Hepatocyte (in vitro differentiated cells): ENCODE measurements at regions not wholly inside any gene's neighbourhood (a gene's known extent, or its start where the extent isn't known, plus 50 kb on each side); places are given as distances from the start of the nearest gene placed in this dataset.
"Not testable (repeated sequence)": the region's sequence is repeated elsewhere in the genome, so short reads cannot be mapped to it uniquely, and the experiment has no call there.

Source experiments
- DNase-seq: peaks from one replicate; pipeline ENCODE4 v3.0.0-alpha.2; 2016; ENCODE audit warnings: low spot score
- H2AFZ ChIP-seq: fragments of 200-600 bp; sonication (generic); 2 replicates; pipeline ENCODE4 v1.6.0; 2016; ENCODE audit warnings: antibody characterized with exemption, mild to moderate bottlenecking
- H3K27ac ChIP-seq: fragments of 200-600 bp; sonication (generic); 2 replicates; pipeline ENCODE4 v1.5.1; 2016; ENCODE audit warnings: mild to moderate bottlenecking
- H3K27me3 ChIP-seq: fragments of 200-600 bp; sonication (generic); 2 replicates; pipeline ENCODE4 v1.6.1; 2016
- H3K36me3 ChIP-seq: fragments of 200-600 bp; sonication (generic); replicated peaks from 2 replicates; pipeline ENCODE4 v1.5.1; 2016; ENCODE audit warnings: low read depth; ENCODE audit not compliant: insufficient read depth
- H3K4me1 ChIP-seq: fragments of 200-600 bp; sonication (generic); 2 replicates; pipeline ENCODE4 v1.5.1; 2016; ENCODE audit warnings: mild to moderate bottlenecking, moderate library complexity; ENCODE audit not compliant: insufficient read depth
- H3K4me2 ChIP-seq: fragments of 200-600 bp; sonication (generic); 2 replicates; pipeline ENCODE4 v1.6.0; 2016
- H3K4me3 ChIP-seq: fragments of 200-600 bp; sonication (generic); 2 replicates; pipeline ENCODE4 v1.5.1; 2016; ENCODE audit warnings: mild to moderate bottlenecking
- H3K79me2 ChIP-seq: fragments of 200-600 bp; sonication (generic); 2 replicates; pipeline ENCODE4 v1.6.0; 2017; ENCODE audit warnings: mild to moderate bottlenecking
- H3K9me2 ChIP-seq: fragments of 200-600 bp; sonication (generic); replicated peaks from 2 replicates; pipeline ENCODE4 v1.6.0; 2017; ENCODE audit warnings: mild to moderate bottlenecking; ENCODE audit not compliant: insufficient read depth
- H3K9me3 ChIP-seq: fragments of 200-600 bp; sonication (generic); 2 replicates; pipeline ENCODE4 v1.5.1; 2016; ENCODE audit warnings: low read depth, mild to moderate bottlenecking
- H4K20me1 ChIP-seq: fragments of 200-600 bp; sonication (generic); 2 replicates; pipeline ENCODE4 v1.6.0; 2016; ENCODE audit warnings: mild to moderate bottlenecking; ENCODE audit not compliant: insufficient read depth, poor library complexity, severe bottlenecking
- CTCF ChIP-seq: fragments of 200-600 bp; sonication (generic); IDR thresholded peaks from 2 replicates; pipeline ENCODE4 v1.5.1; 2016; ENCODE audit warnings: antibody characterized with exemption, mild to moderate bottlenecking; ENCODE audit not compliant: poor library complexity
- EZH2 ChIP-seq: fragments of 200-600 bp; sonication (generic); IDR thresholded peaks from 2 replicates; pipeline ENCODE4 v1.6.1; 2016; ENCODE audit warnings: antibody characterized with exemption, mild to moderate bottlenecking, borderline replicate concordance
- EZH2phosphoT487 ChIP-seq: fragments of 200-600 bp; sonication (generic); IDR thresholded peaks from one replicate; pipeline ENCODE4 v1.6.1; 2018; ENCODE audit warnings: antibody characterized with exemption, mild to moderate bottlenecking, low read depth, moderate library complexity; ENCODE audit not compliant: unreplicated experiment, severe bottlenecking
- WGBS: methylation state at CpG from one replicate; pipeline ENCODE4 v1.1.6; 2016; ENCODE audit warnings: low lambda C conversion rate; ENCODE audit errors: missing lambda C conversion rate; 5-methylcytosine and 5-hydroxymethylcytosine counted together

DNA sequence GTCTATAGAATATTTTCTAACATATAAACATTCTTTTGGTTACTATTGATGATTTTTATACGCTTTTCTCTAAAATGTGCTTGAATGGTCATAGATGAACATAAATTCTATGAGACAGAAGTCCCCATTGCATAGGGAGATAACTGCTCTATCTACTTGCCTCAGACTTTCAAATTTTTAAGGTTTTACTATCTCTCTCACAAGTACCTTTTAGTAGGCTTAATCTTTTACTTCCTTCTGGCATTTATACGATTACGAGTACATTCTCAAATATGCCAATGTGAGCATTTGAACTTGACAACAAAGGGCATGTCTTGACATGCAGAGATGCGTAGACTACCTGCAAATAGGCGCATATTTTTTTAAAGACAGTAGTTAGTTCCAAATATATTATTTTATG lies 935.9 kb upstream of the LRATD1 start:
- Histone ChIP-seq H3K36me3 (no peaks in the 10 kb centered on the region), H3K4me3 (no peak overlapping the region), H3K4me1 (no peaks in the 10 kb centered on the region), H3K4me2 (no peak overlapping the region), H2AFZ (no peak overlapping the region), H3K9me2 (no peaks in the 10 kb centered on the region), H3K27me3 (no peaks in the 10 kb centered on the region), H3K79me2 (no peaks in the 10 kb centered on the region), H3K27ac (no peak overlapping the region), H3K9me3 (no peaks in the 10 kb centered on the region), H4K20me1 (no peaks in the 10 kb centered on the region)
- WGBS: 77% methylated on average over 5 of the region's 5 CpGs
- no peak for DNase-seq
- TF ChIP-seq EZH2 (no peak), EZH2phosphoT487 (no peak)

- no peaks in the 10 kb centered on the region for H4K20me1 ChIP-seq
- no peaks in the 10 kb centered on the region for H3K36me3 ChIP-seq
- no peaks in the 10 kb centered on the region for H3K4me1 ChIP-seq
- H2AFZ ChIP-seq: no peak overlapping the region
- H3K79me2 ChIP-seq: no peaks in the 10 kb centered on the region
- H3K9me3 ChIP-seq: no peaks in the 10 kb centered on the region
- DNase-seq: no peak
- TF ChIP-seq EZH2 (no peak), EZH2phosphoT487 (no peak), CTCF (no peak)
- no peak overlapping the region for H3K4me2 ChIP-seq
- H3K27me3 ChIP-seq: no peaks in the 10 kb centered on the region
- H3K27ac ChIP-seq: no peak overlapping the region
- H3K9me2 ChIP-seq: no peaks in the 10 kb centered on the region
- H3K4me3 ChIP-seq: no peak overlapping the region
- WGBS: 40% methylated on average over 1 of the region's 1 CpG
These were observed 933.7 kb upstream of the LRATD1 start for GRCh38 chr2:13698847-13699246.

DNA sequence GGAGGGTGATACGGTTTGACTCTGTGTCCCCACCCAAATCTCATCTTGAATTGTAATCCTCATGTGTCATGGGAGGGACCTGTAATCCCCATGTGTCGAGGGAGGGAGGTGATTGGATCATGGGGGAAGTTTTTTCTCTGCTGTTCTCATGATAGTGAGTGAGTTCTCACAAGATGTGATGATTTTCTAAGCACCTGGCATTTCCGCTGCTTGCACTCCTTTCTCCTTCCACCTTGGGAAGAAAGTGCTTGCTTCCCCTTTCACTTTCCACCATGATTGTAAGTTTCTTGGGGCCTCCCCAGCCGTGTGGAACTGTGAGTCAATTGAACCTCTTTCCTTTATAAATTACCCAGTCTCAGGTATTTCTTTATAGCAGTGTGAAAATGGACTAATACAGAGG lies 932.6 kb upstream of the LRATD1 start:
- H3K27me3 ChIP-seq, H3K27ac ChIP-seq: not testable (repeated sequence)
- 47% methylated on average over 4 of the region's 4 CpGs for WGBS

DNA sequence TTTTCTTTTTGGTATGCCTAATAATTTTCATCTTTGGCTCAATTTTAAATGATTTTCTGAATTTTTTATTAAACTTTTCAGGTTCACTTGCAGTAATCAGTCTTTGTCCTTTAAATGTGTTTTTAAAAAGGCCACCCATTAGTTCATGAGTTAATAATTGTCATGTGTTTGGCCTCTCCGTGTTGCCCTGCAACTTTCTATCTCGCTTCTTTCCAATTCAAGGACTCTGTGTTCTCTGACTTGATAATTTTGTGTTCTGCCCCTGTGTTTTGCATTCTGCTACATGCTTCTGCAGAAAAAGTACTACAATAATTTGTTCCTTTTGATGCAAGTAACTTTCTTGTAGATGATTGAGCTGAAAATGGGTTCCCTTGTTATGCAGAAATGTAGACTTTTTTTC lies 921.4 kb upstream of the LRATD1 start:
- H3K9me3 ChIP-seq: peaks cover 3% of the 10 kb centered on the region
- no peaks in the 10 kb centered on the region for H3K36me3 ChIP-seq
- 67% methylated on average over 2 of the region's 2 CpGs for WGBS
- H2AFZ ChIP-seq: no peak overlapping the region
- H3K27me3 ChIP-seq: no peaks in the 10 kb centered on the region
- no peak for DNase-seq
- no peaks in the 10 kb centered on the region for H3K79me2 ChIP-seq
- no peaks in the 10 kb centered on the region for H3K9me2 ChIP-seq
- H3K4me1 ChIP-seq: no peaks in the 10 kb centered on the region
- H3K4me3 ChIP-seq: no peak overlapping the region
- no peaks in the 10 kb centered on the region for H4K20me1 ChIP-seq
- no peak overlapping the region for H3K4me2 ChIP-seq
- no peak for TF ChIP-seq EZH2phosphoT487
- TF ChIP-seq CTCF: no peak
- TF ChIP-seq EZH2: no peak
- no peak overlapping the region for H3K27ac ChIP-seq

More for the DNA sequence above, 932.6 kb upstream of the LRATD1 start:
- not testable (repeated sequence) for DNase-seq, H3K9me3 ChIP-seq, H2AFZ ChIP-seq, H3K4me2 ChIP-seq, H3K9me2 ChIP-seq, H4K20me1 ChIP-seq, H3K4me3 ChIP-seq, H3K36me3 ChIP-seq, H3K4me1 ChIP-seq, H3K79me2 ChIP-seq
